Naive thymus-derived CD8-positive, alpha-beta T cell (primary cell): ENCODE measurements at regions not wholly inside any gene's neighbourhood (a gene's known extent, or its start where the extent isn't known, plus 50 kb on each side); places are given as distances from the start of the nearest gene placed in this dataset.

Experiments
- ATAC-seq, 2 donors: fragments of 150-1000 bp; cut with Tn5 transposase in 1 of 2; sonication (Bioruptor Pico), chemical (Tn5 transposase) in 1 of 2; 1 replicate in 1 of 2; 2 replicates in 1 of 2; pipeline ENCODE4 v1.10.0; 2021; ENCODE audit warnings: mild to moderate bottlenecking in 2 of 2, moderate library complexity in 2 of 2
- POLR2A ChIA-PET: fragments of 350-600 bp; sonication (Branson Sonifier 250); formaldehyde crosslinking; loops from one replicate; lab custom pipeline; 2021; ENCODE audit warnings: antibody characterized with exemption; lab: Charles Lee
- DNase-seq, 10 donors: peaks; one replicate each; pipeline versions ENCODE4 v3.0.0 to v3.0.0-alpha.2; 2020 to 2022
- H3K27ac Mint-ChIP-seq, 10 donors: one replicate each; pipeline ENCODE4 v1.8.0; 2020 to 2022; ENCODE audit warnings: mild to moderate bottlenecking in 10 of 10, mixed read lengths in 10 of 10, moderate library complexity in 4 of 10, inconsistent platforms in 1 of 10
- H3K27me3 Mint-ChIP-seq, 5 donors: one replicate each; pipeline ENCODE4 v1.8.0; 2021 to 2022; ENCODE audit warnings: mixed read lengths in 5 of 5
- H3K36me3 Mint-ChIP-seq, 3 donors: one replicate each; pipeline ENCODE4 v1.8.0; 2020 to 2022; ENCODE audit warnings: mixed read lengths in 3 of 3, mild to moderate bottlenecking in 2 of 3, inconsistent platforms in 1 of 3
- H3K4me1 Mint-ChIP-seq, 4 donors: one replicate each; pipeline ENCODE4 v1.8.0; 2021 to 2022; ENCODE audit warnings: mixed read lengths in 4 of 4
- H3K4me3 Mint-ChIP-seq, 10 donors: one replicate each; pipeline ENCODE4 v1.8.0; 2020 to 2022; ENCODE audit warnings: mild to moderate bottlenecking in 10 of 10, mixed read lengths in 10 of 10, moderate library complexity in 6 of 10, inconsistent platforms in 1 of 10
- H3K9me3 Mint-ChIP-seq, 9 donors: one replicate each; pipeline ENCODE4 v1.8.0; 2020 to 2022; ENCODE audit warnings: mixed read lengths in 9 of 9, mild to moderate bottlenecking in 3 of 9, inconsistent platforms in 1 of 9, moderate library complexity in 1 of 9

DNA sequence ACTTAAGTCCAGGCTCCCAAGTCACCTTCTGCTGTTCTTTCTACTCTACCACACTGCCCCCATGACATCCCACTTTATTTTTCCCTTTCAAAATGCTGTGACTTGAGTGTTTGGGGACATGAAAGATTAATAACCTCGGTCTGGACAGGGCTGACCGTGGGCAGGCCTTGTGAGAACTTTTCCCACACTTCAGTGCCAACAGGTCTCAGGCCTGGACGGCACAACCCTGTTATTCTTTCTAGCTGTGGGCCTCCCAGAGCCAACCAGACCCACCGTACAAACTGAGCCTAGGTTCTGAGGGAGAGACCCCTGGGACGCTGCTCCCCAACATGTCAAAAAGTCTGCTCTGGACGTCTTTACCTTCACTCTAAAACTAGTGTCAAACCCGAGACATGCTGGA lies 153.4 kb downstream of the CEP120 start:
- Mint-ChIP-seq H3K36me3 (no peaks in the 10 kb centered on the region), H3K4me3 (no peak overlapping the region), H3K4me1 (no peaks in the 10 kb centered on the region), H3K27ac (no peak overlapping the region), H3K9me3 (peaks cover 0 to 3% (median 0%) of the 10 kb centered on the region in 9 donors), H3K27me3 (peaks cover 0 to 3% (median 0%) of the 10 kb centered on the region in 5 donors)
- POLR2A ChIA-PET: no interaction called here
- DNase-seq (no peak), ATAC-seq (no peak)

DNA sequence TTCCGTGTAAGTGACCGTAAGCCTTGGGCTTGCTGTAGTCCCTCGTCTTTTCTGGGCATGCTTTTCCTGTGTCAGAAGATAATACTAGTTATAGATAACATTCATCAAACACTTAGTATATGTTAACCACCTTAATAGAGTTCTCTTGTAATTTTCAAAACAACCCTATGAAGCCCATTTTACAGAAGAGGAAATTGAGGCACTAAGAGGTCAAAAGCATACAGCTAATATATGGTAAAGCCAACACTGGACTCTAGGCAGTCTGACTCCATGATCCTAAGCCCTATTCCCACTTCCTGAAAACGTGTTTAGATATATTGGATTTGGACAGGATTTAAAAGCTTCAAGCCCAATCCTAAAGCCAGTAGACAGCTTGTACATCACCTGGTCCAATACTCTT lies 153.8 kb downstream of the CEP120 start:
- Mint-ChIP-seq H3K27ac (no peak overlapping the region), H3K4me3 (no peak overlapping the region), H3K27me3 (peaks cover 0 to 3% (median 0%) of the 10 kb centered on the region in 5 donors), H3K36me3 (no peaks in the 10 kb centered on the region), H3K9me3 (peaks cover 0 to 3% (median 0%) of the 10 kb centered on the region in 9 donors), H3K4me1 (no peaks in the 10 kb centered on the region)
- no peak for DNase-seq
- POLR2A ChIA-PET: no interaction called here
- ATAC-seq: no peak

DNA sequence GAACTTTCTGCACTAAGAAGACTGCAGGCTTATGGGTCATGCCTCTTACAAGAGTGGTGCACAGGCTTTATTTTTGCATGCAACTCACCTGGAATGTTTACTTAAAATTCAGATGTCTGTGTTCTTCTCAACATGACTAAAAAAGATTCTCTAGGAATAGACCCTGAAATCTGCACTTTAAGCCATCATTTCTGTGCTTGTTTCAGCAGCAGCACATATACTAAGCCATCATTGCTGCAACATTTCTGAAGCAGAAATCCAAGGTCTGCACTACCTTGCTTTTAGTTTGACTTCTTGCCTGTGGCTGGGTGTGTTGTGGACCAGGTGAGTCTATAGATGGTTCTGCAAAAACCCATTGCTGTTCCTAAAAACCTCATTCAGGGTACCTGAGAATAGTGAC lies 156.8 kb downstream of the CEP120 start:
- POLR2A ChIA-PET: no interaction called here
- peaks cover 0 to 3% (median 0%) of the 10 kb centered on the region in 9 donors for H3K9me3 Mint-ChIP-seq
- no peaks in the 10 kb centered on the region for H3K4me1 Mint-ChIP-seq
- no peak for DNase-seq
- H3K27ac Mint-ChIP-seq: no peak overlapping the region
- no peaks in the 10 kb centered on the region for H3K36me3 Mint-ChIP-seq
- H3K4me3 Mint-ChIP-seq: no peak overlapping the region
- peaks cover 0 to 14% (median 3%) of the 10 kb centered on the region in 5 donors for H3K27me3 Mint-ChIP-seq
- ATAC-seq: no peak

DNA sequence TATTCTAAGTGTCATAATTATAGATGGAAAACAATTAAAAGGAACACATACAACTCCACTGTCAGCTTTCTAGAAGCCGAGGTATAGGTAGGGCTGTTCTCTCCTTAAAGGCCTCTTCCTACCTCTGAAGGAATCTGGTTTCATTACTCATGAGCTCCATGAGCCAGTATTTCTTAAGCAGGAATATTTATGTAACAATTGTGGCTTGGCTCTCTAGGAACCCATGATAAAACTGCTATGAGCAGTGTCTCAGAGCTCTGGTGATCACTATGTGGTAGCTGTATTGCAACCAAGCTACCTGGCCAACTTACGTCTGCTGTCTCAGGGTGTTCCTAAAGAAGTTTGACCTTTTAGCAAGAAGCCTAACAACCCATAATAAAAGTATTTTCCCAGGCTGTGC lies 157.7 kb downstream of the CEP120 start:
- peaks cover 0 to 3% (median 0%) of the 10 kb centered on the region in 9 donors for H3K9me3 Mint-ChIP-seq
- POLR2A ChIA-PET: no interaction called here
- DNase-seq (no peak), ATAC-seq (no peak)
- no peaks in the 10 kb centered on the region for H3K4me1 Mint-ChIP-seq
- H3K27me3 Mint-ChIP-seq: peaks cover 0 to 14% (median 5%) of the 10 kb centered on the region in 5 donors
- H3K36me3 Mint-ChIP-seq: no peaks in the 10 kb centered on the region
- H3K4me3 Mint-ChIP-seq: no peak overlapping the region
- no peak overlapping the region for H3K27ac Mint-ChIP-seq

DNA sequence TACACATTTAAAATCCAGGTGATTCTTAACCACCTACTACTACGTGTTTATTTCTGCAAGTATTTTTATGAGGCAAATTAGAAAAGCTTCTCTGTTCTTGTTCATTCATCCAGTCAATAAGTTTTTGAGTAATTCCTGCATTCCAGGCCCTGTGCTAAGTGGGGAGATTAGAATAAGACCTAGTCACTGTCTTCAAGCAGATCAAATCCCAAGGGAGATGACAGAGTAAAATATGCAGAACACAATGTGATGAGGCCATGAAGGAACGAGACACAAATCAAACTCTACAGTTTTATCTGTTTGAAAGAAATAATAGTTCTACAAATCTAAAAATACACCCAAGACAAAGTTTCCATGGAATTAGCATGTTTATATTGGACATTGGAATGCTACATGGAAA lies 158.8 kb downstream of the CEP120 start:
- Mint-ChIP-seq H3K9me3 (peaks cover 0 to 3% (median 0%) of the 10 kb centered on the region in 9 donors), H3K4me1 (no peaks in the 10 kb centered on the region), H3K4me3 (no peak overlapping the region), H3K27ac (no peak overlapping the region), H3K36me3 (no peaks in the 10 kb centered on the region), H3K27me3 (peaks cover 3 to 14% (median 5%) of the 10 kb centered on the region in 5 donors)
- ATAC-seq (no peak), DNase-seq (no peak)
- POLR2A ChIA-PET: no interaction called here

DNA sequence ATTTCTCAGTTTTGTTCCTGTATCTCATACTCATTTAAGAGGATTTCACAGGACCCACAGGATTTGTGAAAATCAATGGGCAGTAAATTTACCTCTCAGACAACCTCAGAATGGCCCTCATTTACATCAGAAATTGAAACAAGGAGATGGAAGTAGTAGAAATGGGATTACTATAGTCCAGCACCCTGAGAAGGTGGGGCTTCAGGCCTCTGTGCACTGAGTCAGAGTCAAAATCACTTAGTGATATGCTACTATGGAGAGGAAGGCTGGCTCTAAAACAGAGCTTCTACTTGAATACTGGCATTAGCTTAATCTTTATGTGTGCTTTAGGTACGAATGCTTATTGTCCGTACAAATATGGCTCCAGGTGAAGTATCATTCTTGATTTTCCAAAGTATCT lies 159.3 kb downstream of the CEP120 start:
- Mint-ChIP-seq H3K9me3 (peaks cover 0 to 3% (median 0%) of the 10 kb centered on the region in 9 donors), H3K4me1 (no peaks in the 10 kb centered on the region), H3K36me3 (no peaks in the 10 kb centered on the region), H3K27me3 (peaks cover 3 to 14% (median 5%) of the 10 kb centered on the region in 5 donors), H3K27ac (no peak overlapping the region), H3K4me3 (no peak overlapping the region)
- POLR2A ChIA-PET: no interaction called here
- no peak for DNase-seq
- no peak for ATAC-seq

DNA sequence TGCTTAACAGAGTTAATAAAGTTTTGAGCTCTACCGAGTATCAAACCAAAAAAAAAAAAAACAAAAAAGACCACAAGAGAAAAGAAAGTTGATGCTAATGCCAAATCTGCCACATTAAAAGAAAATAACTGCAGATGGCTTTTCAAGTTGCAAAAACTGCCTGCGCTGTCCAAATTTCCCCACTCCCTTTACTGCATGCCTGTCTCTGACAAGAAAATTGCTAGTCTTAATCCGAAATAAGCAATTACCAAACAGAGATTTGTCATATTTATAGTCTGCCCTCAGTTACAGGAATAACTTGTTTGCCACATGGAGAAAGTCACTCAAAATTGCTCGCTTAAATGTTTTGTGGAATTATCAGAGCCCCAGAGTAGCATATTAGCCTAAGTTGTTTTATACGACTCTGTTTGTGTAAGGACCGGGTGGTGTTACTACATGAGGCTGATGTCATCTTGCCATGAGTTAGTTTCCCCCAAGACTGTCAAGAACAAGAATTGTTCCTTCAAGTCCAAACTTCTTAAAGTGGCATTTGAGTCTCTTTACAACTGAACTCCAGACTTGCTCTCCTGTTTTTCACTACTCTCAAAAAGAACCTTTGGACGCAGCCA lies 160.9 kb downstream of the CEP120 start:
- no peaks in the 10 kb centered on the region for H3K4me1 Mint-ChIP-seq
- POLR2A ChIA-PET: no interaction called here
- H3K27ac Mint-ChIP-seq: no peak overlapping the region
- H3K27me3 Mint-ChIP-seq: peaks cover 3 to 22% (median 5%) of the 10 kb centered on the region in 5 donors
- DNase-seq (no peak), ATAC-seq (no peak)
- H3K4me3 Mint-ChIP-seq: no peak overlapping the region
- peaks cover 0 to 11% (median 9%) of the 10 kb centered on the region in 9 donors for H3K9me3 Mint-ChIP-seq
- peaks cover 0 to 5% (median 0%) of the 10 kb centered on the region in 3 donors for H3K36me3 Mint-ChIP-seq

DNA sequence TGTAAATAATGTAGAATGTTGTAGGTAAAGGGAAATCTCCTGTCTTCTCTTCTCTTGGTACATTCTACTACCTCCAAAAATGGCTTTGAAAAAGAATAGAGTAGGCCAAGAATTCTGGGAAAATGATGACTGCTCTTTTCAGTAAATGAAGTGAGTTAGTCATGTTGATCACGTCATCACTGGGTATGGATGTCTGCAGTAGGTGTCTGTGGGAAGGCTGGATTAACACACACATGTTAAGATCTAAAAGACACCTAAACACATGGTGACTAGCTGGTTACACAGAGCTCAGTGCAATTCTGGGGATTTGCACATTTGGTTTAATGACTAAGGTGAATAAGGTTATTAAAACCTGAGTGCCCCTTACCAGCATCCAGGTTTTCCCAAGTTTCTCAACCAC lies 161.5 kb downstream of the CEP120 start:
- Mint-ChIP-seq H3K27ac (no peak overlapping the region), H3K4me1 (no peaks in the 10 kb centered on the region), H3K36me3 (peaks cover 0 to 5% (median 0%) of the 10 kb centered on the region in 3 donors), H3K27me3 (peaks cover 3 to 22% (median 5%) of the 10 kb centered on the region in 5 donors), H3K9me3 (peaks cover 0 to 16% (median 10%) of the 10 kb centered on the region in 9 donors), H3K4me3 (no peak overlapping the region)
- DNase-seq: no peak
- POLR2A ChIA-PET: no interaction called here
- ATAC-seq: no peak

DNA sequence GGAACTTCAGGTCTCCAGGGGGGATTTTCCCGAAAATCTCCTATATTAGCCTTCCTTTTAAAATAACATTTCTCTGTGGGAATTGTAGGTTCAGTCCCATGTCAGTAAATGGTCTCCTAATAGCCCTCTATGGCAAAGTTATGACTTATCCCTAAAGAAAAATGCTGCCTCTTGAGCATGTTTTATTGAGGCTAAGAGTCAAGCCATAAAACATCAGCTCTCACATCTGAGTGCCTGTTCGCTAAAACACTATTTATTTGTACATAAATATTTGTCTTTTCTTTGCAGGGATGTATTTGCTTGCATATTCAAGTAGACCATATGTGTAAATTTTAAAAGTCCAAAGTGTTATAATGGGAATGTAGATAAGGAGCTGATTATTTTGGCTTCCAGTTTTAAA lies 160.4 kb downstream of the PRDM6 start:
- POLR2A ChIA-PET: no interaction called here

DNA sequence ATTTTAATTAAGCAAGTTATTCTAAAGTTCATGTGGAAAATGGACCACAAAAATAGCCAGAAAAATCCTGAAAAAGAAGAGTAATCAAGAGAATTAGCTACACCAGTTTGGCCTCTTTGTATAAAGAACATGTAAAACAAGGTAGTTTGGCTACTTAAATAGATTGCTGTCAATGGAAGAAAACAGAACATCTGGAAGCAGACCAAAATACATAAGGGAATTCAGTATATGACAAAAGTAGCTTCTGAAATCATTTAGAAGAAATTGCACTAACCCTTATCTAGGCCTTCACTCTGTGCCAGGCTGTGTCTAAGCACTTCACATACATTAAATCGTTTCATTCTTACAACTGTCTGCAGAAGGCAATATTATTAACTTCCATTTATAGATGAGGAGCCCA lies 156.6 kb downstream of the PRDM6 start:
- Mint-ChIP-seq H3K27me3 (peaks cover 0 to 12% (median 4%) of the 10 kb centered on the region in 5 donors), H3K9me3 (peaks cover 0 to 8% (median 4%) of the 10 kb centered on the region in 9 donors), H3K27ac (no peak overlapping the region), H3K36me3 (peaks cover 0 to 2% (median 0%) of the 10 kb centered on the region in 3 donors), H3K4me1 (no peaks in the 10 kb centered on the region), H3K4me3 (no peak overlapping the region)
- ATAC-seq (no peak), DNase-seq (no peak)
- POLR2A ChIA-PET: no interaction called here

More for the DNA sequence above, 160.4 kb downstream of the PRDM6 start:
- no peak overlapping the region for H3K27ac Mint-ChIP-seq
- ATAC-seq: no peak
- no peak for DNase-seq
- no peaks in the 10 kb centered on the region for H3K4me1 Mint-ChIP-seq
- peaks cover 0 to 4% (median 0%) of the 10 kb centered on the region in 3 donors for H3K36me3 Mint-ChIP-seq
- no peak overlapping the region for H3K4me3 Mint-ChIP-seq
- H3K9me3 Mint-ChIP-seq: peaks cover 0 to 12% (median 6%) of the 10 kb centered on the region in 9 donors
- peaks cover 0 to 10% (median 6%) of the 10 kb centered on the region in 5 donors for H3K27me3 Mint-ChIP-seq

DNA sequence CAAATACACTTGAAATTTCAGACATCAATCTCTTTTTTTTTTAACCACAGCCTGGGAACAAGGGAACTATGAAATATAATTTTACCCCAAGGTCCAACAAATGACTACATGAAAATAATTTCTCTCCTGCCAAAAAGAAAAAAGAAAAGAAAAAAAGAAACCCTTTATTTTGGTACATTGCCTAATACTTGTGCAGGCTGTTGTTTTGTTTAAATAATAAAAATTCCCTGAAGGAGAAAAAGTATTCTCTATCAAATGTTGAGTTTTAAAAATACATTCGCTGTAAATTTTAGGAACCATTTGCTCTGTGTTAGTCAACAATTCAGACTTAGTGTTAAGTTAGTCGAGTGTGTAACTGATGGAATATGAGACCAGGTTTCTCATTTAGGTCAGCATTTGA lies 155.4 kb downstream of the PRDM6 start:
- Mint-ChIP-seq H3K36me3 (peaks cover 0 to 2% (median 0%) of the 10 kb centered on the region in 3 donors), H3K4me1 (no peaks in the 10 kb centered on the region), H3K4me3 (no peak overlapping the region), H3K9me3 (peaks cover 0 to 10% (median 3%) of the 10 kb centered on the region in 9 donors), H3K27ac (no peak overlapping the region), H3K27me3 (peaks cover 0 to 16% (median 4%) of the 10 kb centered on the region in 5 donors)
- ATAC-seq (no peak), DNase-seq (no peak)
- POLR2A ChIA-PET: no interaction called here
